ENCODE measurements at regions not wholly inside any gene's neighbourhood (a gene's known extent, or its start where the extent isn't known, plus 50 kb on each side); places are given as distances from the start of the nearest gene placed in this dataset.
"Not testable (repeated sequence)": the region's sequence is repeated elsewhere in the genome, so short reads cannot be mapped to it uniquely, and the experiment has no call there.

- Histone ChIP-seq H2AFZ (ENCODE audit: low read depth, low read length) (no peak overlapping the region), H3K4me1 (ENCODE audit: insufficient read depth, low read length) (no peaks in the 10 kb centered on the region), H3K4me3 (ENCODE audit: low read length) (no peak overlapping the region), H3K36me3 (ENCODE audit: insufficient read depth, low read length) (no peaks in the 10 kb centered on the region), H3K9me3 (ENCODE audit: low read length) (no peaks in the 10 kb centered on the region), H3K27me3 (ENCODE audit: insufficient read depth, low read length) (no peaks in the 10 kb centered on the region)
Observed at GRCh38 chr12:125856366-125856765, 791.1 kb downstream of the AACS start.

DNA sequence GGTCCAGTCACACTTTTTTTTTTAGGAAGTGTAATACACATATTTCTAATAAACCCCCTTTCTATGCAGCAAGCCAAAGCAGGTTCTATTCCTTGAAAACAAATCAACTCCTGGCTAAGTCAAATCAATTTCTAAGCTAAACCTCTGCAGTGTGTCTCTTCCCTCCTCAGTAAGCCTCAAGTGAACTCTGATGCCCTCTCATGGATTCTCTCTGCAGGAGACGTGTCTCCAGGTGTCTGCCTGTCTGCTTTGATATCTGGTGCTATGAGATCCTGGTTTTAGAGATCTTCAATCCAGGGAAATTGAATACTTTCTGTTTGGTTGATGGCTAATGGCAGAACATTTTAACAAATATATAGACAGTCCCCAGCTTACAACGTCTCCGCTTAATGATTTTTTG is 791.7 kb downstream of the AACS start:
- Histone ChIP-seq H3K36me3 (ENCODE audit: insufficient read depth, low read length) (no peaks in the 10 kb centered on the region), H3K27me3 (ENCODE audit: insufficient read depth, low read length) (no peaks in the 10 kb centered on the region), H3K4me3 (ENCODE audit: low read length) (no peak overlapping the region), H3K9me3 (ENCODE audit: low read length) (no peaks in the 10 kb centered on the region), H2AFZ (ENCODE audit: low read depth, low read length) (no peak overlapping the region), H3K4me1 (ENCODE audit: insufficient read depth, low read length) (no peaks in the 10 kb centered on the region)

DNA sequence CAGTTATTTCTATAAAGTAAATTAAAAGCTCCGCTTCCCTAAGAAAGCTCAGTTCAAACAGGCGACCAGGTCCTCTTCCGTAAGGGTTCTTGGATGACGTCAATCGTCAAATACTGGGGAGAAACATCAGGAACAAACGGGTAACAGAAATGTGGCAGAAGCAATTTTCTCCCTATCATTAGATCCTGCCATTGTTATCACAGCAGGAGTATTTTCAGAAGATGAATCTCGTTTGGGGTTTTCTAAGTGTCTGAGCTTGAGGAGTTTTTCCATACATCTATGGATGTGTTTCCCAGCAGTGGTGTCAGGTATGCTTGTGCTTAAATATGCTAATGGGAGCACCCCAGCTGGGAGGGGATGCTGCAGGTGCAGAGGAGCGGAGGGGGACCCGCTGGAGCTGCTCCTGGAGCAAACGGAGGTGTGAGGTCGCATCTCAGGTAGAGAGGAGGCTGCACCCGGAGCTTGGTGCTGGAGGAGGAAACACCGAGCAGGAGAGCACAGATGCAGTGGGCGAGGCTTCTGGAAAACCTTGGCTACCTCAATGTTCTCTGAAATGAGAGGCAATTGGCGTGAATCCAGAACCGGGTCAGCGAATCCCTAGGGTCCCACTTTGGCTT is 795.5 kb downstream of the AACS start:
- Histone ChIP-seq H3K36me3 (ENCODE audit: insufficient read depth, low read length) (no peaks in the 10 kb centered on the region), H3K27me3 (ENCODE audit: insufficient read depth, low read length) (no peaks in the 10 kb centered on the region), H3K9me3 (ENCODE audit: low read length) (peaks cover 2% of the 10 kb centered on the region), H3K4me3 (ENCODE audit: low read length) (no peak overlapping the region), H3K4me1 (ENCODE audit: insufficient read depth, low read length) (no peaks in the 10 kb centered on the region), H2AFZ (ENCODE audit: low read depth, low read length) (no peak overlapping the region)

- Histone ChIP-seq H3K4me3 (ENCODE audit: low read length) (no peak overlapping the region), H3K4me1 (ENCODE audit: insufficient read depth, low read length) (no peaks in the 10 kb centered on the region)
Observed at GRCh38 chr12:125861299-125862281, 796.4 kb downstream of the AACS start.

DNA sequence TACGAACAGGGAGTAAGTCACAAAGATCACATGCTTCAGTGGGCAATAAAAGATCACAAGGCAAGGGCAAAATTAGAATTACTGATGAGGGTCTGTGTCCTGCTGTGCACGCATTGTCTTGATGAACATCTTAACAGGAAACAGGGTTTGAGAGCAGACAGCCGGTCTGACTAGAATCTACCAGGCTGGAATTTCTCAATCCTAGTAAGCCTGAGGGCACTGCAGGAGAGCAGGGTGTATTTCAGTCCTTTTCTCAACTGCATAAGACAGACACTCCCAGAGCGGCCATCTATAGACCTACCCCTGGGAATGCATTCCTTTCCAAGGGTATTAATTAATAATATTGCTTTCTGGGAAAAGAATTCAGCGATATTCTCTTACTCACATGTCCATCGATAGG is 800.0 kb downstream of the AACS start:
- H2AFZ ChIP-seq (ENCODE audit: low read depth, low read length); H3K36me3 ChIP-seq (ENCODE audit: insufficient read depth, low read length): not testable (repeated sequence)

More at GRCh38 chr12:125861299-125862281, 796.4 kb downstream of the AACS start:
- Histone ChIP-seq H2AFZ (ENCODE audit: low read depth, low read length) (no peak overlapping the region), H3K9me3 (ENCODE audit: low read length) (peaks cover 2% of the 10 kb centered on the region), H3K27me3 (ENCODE audit: insufficient read depth, low read length) (no peaks in the 10 kb centered on the region), H3K36me3 (ENCODE audit: insufficient read depth, low read length) (no peaks in the 10 kb centered on the region)

GRCh38 chr12:125871811-125872594 is 806.8 kb downstream of the AACS start:
- no peak overlapping the region for H2AFZ ChIP-seq (ENCODE audit: low read depth, low read length)
- H3K4me3 ChIP-seq (ENCODE audit: low read length), result no peak overlapping the region
- H3K9me3 ChIP-seq (ENCODE audit: low read length), result no peaks in the 10 kb centered on the region
- no peaks in the 10 kb centered on the region for H3K36me3 ChIP-seq (ENCODE audit: insufficient read depth, low read length)
- no peaks in the 10 kb centered on the region for H3K27me3 ChIP-seq (ENCODE audit: insufficient read depth, low read length)
- no peaks in the 10 kb centered on the region for H3K4me1 ChIP-seq (ENCODE audit: insufficient read depth, low read length)

More for the DNA sequence above, 800.0 kb downstream of the AACS start:
- not testable (repeated sequence) for H3K4me1 ChIP-seq (ENCODE audit: insufficient read depth, low read length); H3K9me3 ChIP-seq (ENCODE audit: low read length); H3K27me3 ChIP-seq (ENCODE audit: insufficient read depth, low read length); H3K4me3 ChIP-seq (ENCODE audit: low read length)

GRCh38 chr12:125873016-125873415 is 807.8 kb downstream of the AACS start:
- no peak overlapping the region for H3K4me3 ChIP-seq (ENCODE audit: low read length)
- H3K4me1 ChIP-seq (ENCODE audit: insufficient read depth, low read length), result no peaks in the 10 kb centered on the region
- H3K36me3 ChIP-seq (ENCODE audit: insufficient read depth, low read length), result no peaks in the 10 kb centered on the region
- no peak overlapping the region for H2AFZ ChIP-seq (ENCODE audit: low read depth, low read length)
- no peaks in the 10 kb centered on the region for H3K9me3 ChIP-seq (ENCODE audit: low read length)
- no peaks in the 10 kb centered on the region for H3K27me3 ChIP-seq (ENCODE audit: insufficient read depth, low read length)

- H2AFZ ChIP-seq (ENCODE audit: low read depth, low read length), result no peak overlapping the region
- H3K9me3 ChIP-seq (ENCODE audit: low read length), result no peaks in the 10 kb centered on the region
- no peak overlapping the region for H3K4me3 ChIP-seq (ENCODE audit: low read length)
- no peaks in the 10 kb centered on the region for H3K4me1 ChIP-seq (ENCODE audit: insufficient read depth, low read length)
- no peaks in the 10 kb centered on the region for H3K27me3 ChIP-seq (ENCODE audit: insufficient read depth, low read length)
- H3K36me3 ChIP-seq (ENCODE audit: insufficient read depth, low read length), result no peaks in the 10 kb centered on the region
Observed at GRCh38 chr12:125878483-125878882, 813.2 kb downstream of the AACS start.

GRCh38 chr12:125882141-125882540 is 816.9 kb downstream of the AACS start:
- Histone ChIP-seq H3K4me1 (ENCODE audit: insufficient read depth, low read length) (no peaks in the 10 kb centered on the region), H3K4me3 (ENCODE audit: low read length) (no peak overlapping the region), H3K9me3 (ENCODE audit: low read length) (no peaks in the 10 kb centered on the region), H3K27me3 (ENCODE audit: insufficient read depth, low read length) (no peaks in the 10 kb centered on the region), H3K36me3 (ENCODE audit: insufficient read depth, low read length) (no peaks in the 10 kb centered on the region), H2AFZ (ENCODE audit: low read depth, low read length) (no peak overlapping the region)

DNA sequence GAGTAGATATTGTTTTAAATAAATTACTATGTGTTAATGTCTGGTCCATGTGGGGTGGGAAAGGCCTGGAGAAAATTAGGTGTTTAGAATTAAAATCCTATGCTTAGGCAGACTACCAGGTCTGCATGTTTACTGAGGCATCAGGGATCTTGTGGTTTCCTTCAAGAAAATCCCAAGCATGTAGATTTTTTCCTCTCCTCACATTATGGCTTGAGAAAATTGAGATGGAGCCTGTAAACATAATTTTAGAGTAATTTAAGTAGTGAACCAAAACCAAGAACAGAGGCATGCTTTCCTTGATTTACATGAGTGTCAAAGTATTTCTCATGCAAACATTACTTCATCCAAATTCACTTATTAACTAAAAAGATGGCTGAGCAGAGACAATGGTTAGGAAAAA is 823.7 kb downstream of the AACS start:
- H3K4me3 ChIP-seq (ENCODE audit: low read length), result no peak overlapping the region
- no peaks in the 10 kb centered on the region for H3K9me3 ChIP-seq (ENCODE audit: low read length)
- H3K4me1 ChIP-seq (ENCODE audit: insufficient read depth, low read length), result no peaks in the 10 kb centered on the region
- no peaks in the 10 kb centered on the region for H3K27me3 ChIP-seq (ENCODE audit: insufficient read depth, low read length)
- H2AFZ ChIP-seq (ENCODE audit: low read depth, low read length), result no peak overlapping the region
- no peaks in the 10 kb centered on the region for H3K36me3 ChIP-seq (ENCODE audit: insufficient read depth, low read length)

GRCh38 chr12:125889742-125890141 is 824.5 kb downstream of the AACS start:
- Histone ChIP-seq H3K36me3 (ENCODE audit: insufficient read depth, low read length) (no peaks in the 10 kb centered on the region), H3K4me1 (ENCODE audit: insufficient read depth, low read length) (no peaks in the 10 kb centered on the region), H3K9me3 (ENCODE audit: low read length) (no peaks in the 10 kb centered on the region), H2AFZ (ENCODE audit: low read depth, low read length) (no peak overlapping the region), H3K4me3 (ENCODE audit: low read length) (no peak overlapping the region), H3K27me3 (ENCODE audit: insufficient read depth, low read length) (no peaks in the 10 kb centered on the region)

- Histone ChIP-seq H3K4me1 (ENCODE audit: insufficient read depth, low read length) (no peaks in the 10 kb centered on the region), H2AFZ (ENCODE audit: low read depth, low read length) (no peak overlapping the region), H3K36me3 (ENCODE audit: insufficient read depth, low read length) (no peaks in the 10 kb centered on the region), H3K9me3 (ENCODE audit: low read length) (no peaks in the 10 kb centered on the region), H3K4me3 (ENCODE audit: low read length) (no peak overlapping the region), H3K27me3 (ENCODE audit: insufficient read depth, low read length) (no peaks in the 10 kb centered on the region)
Observed at GRCh38 chr12:125890366-125890905, 825.2 kb downstream of the AACS start.

DNA sequence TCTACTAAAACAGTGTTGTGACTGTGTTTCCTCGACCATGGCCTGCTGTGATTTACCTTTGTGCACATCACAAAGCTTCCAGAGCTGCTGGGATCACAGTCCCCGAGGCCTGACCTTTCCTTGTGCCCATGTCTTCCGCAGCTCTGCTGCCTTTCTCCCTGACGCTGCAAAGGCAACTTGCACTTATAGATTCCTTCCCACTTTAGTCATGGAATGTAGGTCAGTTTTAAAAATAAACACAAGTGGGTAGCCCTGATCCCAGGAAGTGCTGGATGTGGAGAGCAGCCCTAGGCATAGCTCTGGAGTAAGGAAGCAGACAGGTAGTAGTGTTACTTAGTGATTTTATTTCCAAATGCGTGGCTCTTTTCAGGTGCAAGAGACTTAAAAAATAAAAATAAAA is 825.7 kb downstream of the AACS start:
- H3K9me3 ChIP-seq (ENCODE audit: low read length), result no peaks in the 10 kb centered on the region
- no peak overlapping the region for H3K4me3 ChIP-seq (ENCODE audit: low read length)
- no peaks in the 10 kb centered on the region for H3K36me3 ChIP-seq (ENCODE audit: insufficient read depth, low read length)
- H3K4me1 ChIP-seq (ENCODE audit: insufficient read depth, low read length), result no peaks in the 10 kb centered on the region
- H3K27me3 ChIP-seq (ENCODE audit: insufficient read depth, low read length), result no peaks in the 10 kb centered on the region
- no peak overlapping the region for H2AFZ ChIP-seq (ENCODE audit: low read depth, low read length)
